ENCODE measurements at regions not wholly inside any gene's neighbourhood (a gene's known extent, or its start where the extent isn't known, plus 50 kb on each side); places are given as distances from the start of the nearest gene placed in this dataset.

DNA sequence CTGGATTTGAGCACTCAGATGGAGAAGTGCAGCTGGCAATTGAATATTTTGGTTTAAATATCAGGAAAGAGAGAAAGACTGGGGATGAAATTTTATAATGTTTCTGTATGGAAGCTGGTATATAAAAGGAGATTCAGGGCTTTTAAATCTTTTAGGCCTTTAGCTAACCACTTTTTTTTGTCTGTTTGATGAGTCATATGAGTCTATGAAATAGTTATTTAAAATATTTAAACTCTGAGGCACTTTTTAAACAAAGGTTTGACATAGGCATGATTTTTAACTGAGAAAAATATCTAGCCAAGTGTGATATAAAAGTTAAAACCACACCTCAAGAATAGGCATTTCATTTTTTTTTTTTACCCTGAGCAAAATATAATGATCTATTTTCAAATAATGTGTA lies 944.3 kb downstream of the GATA3 start:
- TF ChIP-seq, protein P1, sequence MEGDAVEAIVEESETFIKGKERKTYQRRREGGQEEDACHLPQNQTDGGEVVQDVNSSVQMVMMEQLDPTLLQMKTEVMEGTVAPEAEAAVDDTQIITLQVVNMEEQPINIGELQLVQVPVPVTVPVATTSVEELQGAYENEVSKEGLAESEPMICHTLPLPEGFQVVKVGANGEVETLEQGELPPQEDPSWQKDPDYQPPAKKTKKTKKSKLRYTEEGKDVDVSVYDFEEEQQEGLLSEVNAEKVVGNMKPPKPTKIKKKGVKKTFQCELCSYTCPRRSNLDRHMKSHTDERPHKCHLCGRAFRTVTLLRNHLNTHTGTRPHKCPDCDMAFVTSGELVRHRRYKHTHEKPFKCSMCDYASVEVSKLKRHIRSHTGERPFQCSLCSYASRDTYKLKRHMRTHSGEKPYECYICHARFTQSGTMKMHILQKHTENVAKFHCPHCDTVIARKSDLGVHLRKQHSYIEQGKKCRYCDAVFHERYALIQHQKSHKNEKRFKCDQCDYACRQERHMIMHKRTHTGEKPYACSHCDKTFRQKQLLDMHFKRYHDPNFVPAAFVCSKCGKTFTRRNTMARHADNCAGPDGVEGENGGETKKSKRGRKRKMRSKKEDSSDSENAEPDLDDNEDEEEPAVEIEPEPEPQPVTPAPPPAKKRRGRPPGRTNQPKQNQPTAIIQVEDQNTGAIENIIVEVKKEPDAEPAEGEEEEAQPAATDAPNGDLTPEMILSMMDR (IDR thresholded peaks at IDR 0.05; ENCODE audit: insufficient read depth, low read depth, low read length) = no peak
- no peak for TF ChIP-seq EZH2 (IDR thresholded peaks at IDR 0.05; ENCODE audit: insufficient read depth, low read length)
